ENCODE measurements at regions not wholly inside any gene's neighbourhood (a gene's known extent, or its start where the extent isn't known, plus 50 kb on each side); places are given as distances from the start of the nearest gene placed in this dataset.

DNA sequence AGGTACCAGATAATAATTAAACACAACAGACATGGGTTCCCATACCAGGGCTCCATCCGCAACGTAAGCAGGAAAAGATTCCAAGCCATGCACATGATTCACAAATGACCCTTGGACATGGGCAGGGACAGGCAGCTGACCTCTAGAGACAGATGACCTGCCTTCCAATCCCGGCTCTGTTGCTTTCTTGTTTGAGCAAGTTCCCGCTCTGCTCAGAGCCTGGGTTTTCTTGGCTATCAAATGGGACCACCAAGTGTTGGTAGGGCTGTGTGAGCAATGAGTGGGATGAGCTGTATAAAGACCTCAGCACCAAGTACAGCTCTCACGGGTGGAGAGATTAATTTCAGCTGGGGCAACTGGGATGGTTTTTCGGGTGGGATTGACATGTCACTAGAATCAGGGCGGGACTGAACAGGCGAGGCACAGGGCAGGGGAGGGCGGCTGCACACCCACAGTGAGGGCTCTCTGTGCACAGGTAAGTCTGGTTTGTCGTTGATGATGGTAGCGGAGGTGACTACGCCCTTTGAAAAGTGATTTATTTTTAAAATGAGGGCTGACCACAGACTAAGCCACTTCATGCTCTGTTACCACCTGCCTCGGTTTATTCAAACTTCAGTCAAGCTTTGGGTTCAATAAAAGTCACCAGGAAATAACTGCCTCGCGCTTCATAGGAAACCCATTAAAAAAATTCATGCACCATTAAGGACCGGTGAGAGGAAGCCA, 57.5 kb upstream of the IFFO2 start (continued):
- 0 out of 2 replicates have a peak, but pooled peaks have one; percentile 31 for TF ChIP-seq MEIS2 (CRISPR knock-in tag; IDR thresholded peaks at IDR 0.05)
- TF ChIP-seq SNRNP70 (IDR thresholded peaks at IDR 0.05; ENCODE audit: low read depth, low read length) = no peak
- TF ChIP-seq, protein P1, sequence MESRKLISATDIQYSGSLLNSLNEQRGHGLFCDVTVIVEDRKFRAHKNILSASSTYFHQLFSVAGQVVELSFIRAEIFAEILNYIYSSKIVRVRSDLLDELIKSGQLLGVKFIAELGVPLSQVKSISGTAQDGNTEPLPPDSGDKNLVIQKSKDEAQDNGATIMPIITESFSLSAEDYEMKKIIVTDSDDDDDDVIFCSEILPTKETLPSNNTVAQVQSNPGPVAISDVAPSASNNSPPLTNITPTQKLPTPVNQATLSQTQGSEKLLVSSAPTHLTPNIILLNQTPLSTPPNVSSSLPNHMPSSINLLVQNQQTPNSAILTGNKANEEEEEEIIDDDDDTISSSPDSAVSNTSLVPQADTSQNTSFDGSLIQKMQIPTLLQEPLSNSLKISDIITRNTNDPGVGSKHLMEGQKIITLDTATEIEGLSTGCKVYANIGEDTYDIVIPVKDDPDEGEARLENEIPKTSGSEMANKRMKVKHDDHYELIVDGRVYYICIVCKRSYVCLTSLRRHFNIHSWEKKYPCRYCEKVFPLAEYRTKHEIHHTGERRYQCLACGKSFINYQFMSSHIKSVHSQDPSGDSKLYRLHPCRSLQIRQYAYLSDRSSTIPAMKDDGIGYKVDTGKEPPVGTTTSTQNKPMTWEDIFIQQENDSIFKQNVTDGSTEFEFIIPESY (CRISPR knock-in tag; IDR thresholded peaks at IDR 0.05) = peak; percentile 42
- TF ChIP-seq, protein P2, sequence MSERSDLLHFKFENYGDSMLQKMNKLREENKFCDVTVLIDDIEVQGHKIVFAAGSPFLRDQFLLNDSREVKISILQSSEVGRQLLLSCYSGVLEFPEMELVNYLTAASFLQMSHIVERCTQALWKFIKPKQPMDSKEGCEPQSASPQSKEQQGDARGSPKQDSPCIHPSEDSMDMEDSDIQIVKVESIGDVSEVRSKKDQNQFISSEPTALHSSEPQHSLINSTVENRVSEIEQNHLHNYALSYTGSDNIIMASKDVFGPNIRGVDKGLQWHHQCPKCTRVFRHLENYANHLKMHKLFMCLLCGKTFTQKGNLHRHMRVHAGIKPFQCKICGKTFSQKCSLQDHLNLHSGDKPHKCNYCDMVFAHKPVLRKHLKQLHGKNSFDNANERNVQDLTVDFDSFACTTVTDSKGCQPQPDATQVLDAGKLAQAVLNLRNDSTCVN (CRISPR knock-in tag; IDR thresholded peaks at IDR 0.05; ENCODE audit: borderline replicate concordance) = no peak
- no peak for TF ChIP-seq HNRNPK (IDR thresholded peaks at IDR 0.05; ENCODE audit: low read depth, low read length, poor library complexity, severe bottlenecking)
- no peak for TF ChIP-seq ZNF256 (CRISPR knock-in tag; conservative IDR thresholded peaks at IDR 0.05)
- TF ChIP-seq, protein P3, sequence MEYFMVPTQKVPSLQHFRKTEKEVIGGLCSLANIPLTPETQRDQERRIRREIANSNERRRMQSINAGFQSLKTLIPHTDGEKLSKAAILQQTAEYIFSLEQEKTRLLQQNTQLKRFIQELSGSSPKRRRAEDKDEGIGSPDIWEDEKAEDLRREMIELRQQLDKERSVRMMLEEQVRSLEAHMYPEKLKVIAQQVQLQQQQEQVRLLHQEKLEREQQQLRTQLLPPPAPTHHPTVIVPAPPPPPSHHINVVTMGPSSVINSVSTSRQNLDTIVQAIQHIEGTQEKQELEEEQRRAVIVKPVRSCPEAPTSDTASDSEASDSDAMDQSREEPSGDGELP (IDR thresholded peaks at IDR 0.05; ENCODE audit: borderline replicate concordance, low read depth) = peak; percentile 81; the same call in 1 of the 2 replicates
- TF ChIP-seq HOXA3 (CRISPR knock-in tag; IDR thresholded peaks at IDR 0.05) = peak; percentile 45; the same call in 1 of the 2 replicates
- TF ChIP-seq, protein P4, sequence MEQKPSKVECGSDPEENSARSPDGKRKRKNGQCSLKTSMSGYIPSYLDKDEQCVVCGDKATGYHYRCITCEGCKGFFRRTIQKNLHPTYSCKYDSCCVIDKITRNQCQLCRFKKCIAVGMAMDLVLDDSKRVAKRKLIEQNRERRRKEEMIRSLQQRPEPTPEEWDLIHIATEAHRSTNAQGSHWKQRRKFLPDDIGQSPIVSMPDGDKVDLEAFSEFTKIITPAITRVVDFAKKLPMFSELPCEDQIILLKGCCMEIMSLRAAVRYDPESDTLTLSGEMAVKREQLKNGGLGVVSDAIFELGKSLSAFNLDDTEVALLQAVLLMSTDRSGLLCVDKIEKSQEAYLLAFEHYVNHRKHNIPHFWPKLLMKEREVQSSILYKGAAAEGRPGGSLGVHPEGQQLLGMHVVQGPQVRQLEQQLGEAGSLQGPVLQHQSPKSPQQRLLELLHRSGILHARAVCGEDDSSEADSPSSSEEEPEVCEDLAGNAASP (CRISPR knock-in tag; IDR thresholded peaks at IDR 0.05; ENCODE audit: borderline replicate concordance) = 0 out of 2 replicates have a peak, but pooled peaks have one; percentile 36
- 0 out of 2 replicates have a peak, but pooled peaks have one; percentile 21 for TF ChIP-seq JUND (CRISPR knock-in tag; IDR thresholded peaks at IDR 0.05)
- no peak for TF ChIP-seq NFKBIZ (CRISPR knock-in tag; IDR thresholded peaks at IDR 0.05)
- 0 out of 2 replicates have a peak, but pooled peaks have one; percentile 38 for TF ChIP-seq DMAP1 (CRISPR knock-in tag; IDR thresholded peaks at IDR 0.05)
- no peak for TF ChIP-seq PTBP1 (IDR thresholded peaks at IDR 0.05; ENCODE audit: low read depth, low read length, poor library complexity, severe bottlenecking)
- TF ChIP-seq, protein P5, sequence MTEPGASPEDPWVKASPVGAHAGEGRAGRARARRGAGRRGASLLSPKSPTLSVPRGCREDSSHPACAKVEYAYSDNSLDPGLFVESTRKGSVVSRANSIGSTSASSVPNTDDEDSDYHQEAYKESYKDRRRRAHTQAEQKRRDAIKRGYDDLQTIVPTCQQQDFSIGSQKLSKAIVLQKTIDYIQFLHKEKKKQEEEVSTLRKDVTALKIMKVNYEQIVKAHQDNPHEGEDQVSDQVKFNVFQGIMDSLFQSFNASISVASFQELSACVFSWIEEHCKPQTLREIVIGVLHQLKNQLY (CRISPR knock-in tag; IDR thresholded peaks at IDR 0.05) = 0 out of 2 replicates have a peak, but pooled peaks have one; percentile 55
- no peak for TF ChIP-seq EED (CRISPR knock-in tag; IDR thresholded peaks at IDR 0.05)
- TF ChIP-seq, protein P6, sequence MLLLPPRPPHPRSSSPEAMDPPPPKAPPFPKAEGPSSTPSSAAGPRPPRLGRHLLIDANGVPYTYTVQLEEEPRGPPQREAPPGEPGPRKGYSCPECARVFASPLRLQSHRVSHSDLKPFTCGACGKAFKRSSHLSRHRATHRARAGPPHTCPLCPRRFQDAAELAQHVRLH (CRISPR knock-in tag; IDR thresholded peaks at IDR 0.05; ENCODE audit: borderline replicate concordance, low read depth) = 0 out of 2 replicates have a peak, but pooled peaks have one; percentile 20
- TF ChIP-seq ZKSCAN1 (IDR thresholded peaks at IDR 0.05; ENCODE audit: low read length) = no peak
- TF ChIP-seq RFX5 (IDR thresholded peaks at IDR 0.05; ENCODE audit: low read depth, low read length) = peak; percentile 73
- TF ChIP-seq, protein P7, sequence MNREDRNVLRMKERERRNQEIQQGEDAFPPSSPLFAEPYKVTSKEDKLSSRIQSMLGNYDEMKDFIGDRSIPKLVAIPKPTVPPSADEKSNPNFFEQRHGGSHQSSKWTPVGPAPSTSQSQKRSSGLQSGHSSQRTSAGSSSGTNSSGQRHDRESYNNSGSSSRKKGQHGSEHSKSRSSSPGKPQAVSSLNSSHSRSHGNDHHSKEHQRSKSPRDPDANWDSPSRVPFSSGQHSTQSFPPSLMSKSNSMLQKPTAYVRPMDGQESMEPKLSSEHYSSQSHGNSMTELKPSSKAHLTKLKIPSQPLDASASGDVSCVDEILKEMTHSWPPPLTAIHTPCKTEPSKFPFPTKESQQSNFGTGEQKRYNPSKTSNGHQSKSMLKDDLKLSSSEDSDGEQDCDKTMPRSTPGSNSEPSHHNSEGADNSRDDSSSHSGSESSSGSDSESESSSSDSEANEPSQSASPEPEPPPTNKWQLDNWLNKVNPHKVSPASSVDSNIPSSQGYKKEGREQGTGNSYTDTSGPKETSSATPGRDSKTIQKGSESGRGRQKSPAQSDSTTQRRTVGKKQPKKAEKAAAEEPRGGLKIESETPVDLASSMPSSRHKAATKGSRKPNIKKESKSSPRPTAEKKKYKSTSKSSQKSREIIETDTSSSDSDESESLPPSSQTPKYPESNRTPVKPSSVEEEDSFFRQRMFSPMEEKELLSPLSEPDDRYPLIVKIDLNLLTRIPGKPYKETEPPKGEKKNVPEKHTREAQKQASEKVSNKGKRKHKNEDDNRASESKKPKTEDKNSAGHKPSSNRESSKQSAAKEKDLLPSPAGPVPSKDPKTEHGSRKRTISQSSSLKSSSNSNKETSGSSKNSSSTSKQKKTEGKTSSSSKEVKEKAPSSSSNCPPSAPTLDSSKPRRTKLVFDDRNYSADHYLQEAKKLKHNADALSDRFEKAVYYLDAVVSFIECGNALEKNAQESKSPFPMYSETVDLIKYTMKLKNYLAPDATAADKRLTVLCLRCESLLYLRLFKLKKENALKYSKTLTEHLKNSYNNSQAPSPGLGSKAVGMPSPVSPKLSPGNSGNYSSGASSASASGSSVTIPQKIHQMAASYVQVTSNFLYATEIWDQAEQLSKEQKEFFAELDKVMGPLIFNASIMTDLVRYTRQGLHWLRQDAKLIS (CRISPR knock-in tag; IDR thresholded peaks at IDR 0.05) = no peak

Data from HepG2 (cell line).